ENCODE measurements at regions not wholly inside any gene's neighbourhood (a gene's known extent, or its start where the extent isn't known, plus 50 kb on each side); places are given as distances from the start of the nearest gene placed in this dataset.
"Not testable (repeated sequence)": the region's sequence is repeated elsewhere in the genome, so short reads cannot be mapped to it uniquely, and the experiment has no call there.

DNA sequence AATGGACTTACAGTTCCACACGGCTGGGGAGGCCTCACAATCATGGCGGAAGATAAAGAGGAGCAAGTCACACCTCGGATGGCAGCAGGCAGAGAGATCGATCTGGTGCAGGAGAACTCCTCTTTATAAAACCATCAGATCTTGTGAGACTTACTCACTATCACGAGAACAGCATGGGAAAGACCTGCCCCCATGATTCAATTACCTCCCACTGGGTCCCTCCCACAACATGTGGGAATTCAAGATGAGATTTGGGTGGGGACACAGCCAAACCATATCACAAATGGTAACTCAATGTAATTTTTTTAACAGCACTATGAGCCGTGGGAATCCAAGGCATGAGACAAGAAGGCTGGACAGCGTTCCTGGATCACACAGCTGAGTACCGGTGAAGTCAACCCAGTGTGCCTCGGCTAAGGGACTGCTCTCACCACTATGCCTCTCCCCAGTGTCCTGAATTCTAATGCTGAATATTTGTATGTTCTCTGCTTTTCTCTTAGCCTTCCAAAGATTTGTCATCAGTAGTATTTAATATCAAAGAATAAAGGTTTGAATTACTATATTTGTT, 84.3 kb downstream of the IRS2 start:
- not testable (repeated sequence) for DNase-seq

GRCh38 chr13:109700176-109700575, 86.2 kb downstream of the IRS2 start:
- peak; percentile 62 for DNase-seq

- no peak for DNase-seq
These were observed 86.7 kb downstream of the IRS2 start for GRCh38 chr13:109699628-109700071.

DNA sequence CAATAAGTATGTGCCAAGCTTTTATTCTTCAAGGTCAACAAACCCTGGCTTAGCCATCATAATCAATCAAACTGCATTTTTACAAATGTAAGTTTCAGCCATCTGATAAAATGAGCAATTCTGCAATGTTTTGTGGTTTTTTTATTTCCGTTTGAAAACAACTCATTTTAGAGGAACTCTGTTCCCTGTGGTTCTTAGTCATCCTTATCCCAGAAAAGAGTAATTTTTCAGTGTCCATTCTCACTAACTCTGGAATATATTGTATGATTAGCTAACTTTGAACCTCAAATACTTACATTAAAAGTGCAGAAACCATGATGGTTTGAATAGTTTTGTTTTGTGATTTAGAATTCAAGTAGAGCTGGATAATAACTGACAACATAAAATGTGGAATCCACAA, 87.6 kb downstream of the IRS2 start:
- peak; percentile 58 for DNase-seq

DNA sequence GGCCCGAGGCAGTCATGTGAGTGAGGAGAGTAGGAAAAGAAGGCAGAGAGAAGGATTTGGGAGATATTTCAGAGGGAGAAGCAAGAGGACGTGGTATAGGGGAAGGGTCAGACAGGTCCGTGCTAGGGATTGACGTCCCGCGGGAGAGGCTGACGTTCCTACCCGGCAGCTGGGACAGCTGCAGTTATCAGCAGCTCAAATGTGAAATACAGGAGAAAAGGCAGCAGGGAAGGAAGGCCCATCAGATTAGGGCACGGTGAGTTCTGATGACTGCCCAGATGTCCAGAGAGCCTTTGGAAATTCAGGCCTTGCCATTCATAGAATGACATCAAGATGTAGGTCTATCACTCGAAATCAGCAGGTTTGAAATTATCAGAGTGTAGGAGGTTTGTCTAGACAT, 88.4 kb downstream of the IRS2 start:
- DNase-seq: no peak

DNA sequence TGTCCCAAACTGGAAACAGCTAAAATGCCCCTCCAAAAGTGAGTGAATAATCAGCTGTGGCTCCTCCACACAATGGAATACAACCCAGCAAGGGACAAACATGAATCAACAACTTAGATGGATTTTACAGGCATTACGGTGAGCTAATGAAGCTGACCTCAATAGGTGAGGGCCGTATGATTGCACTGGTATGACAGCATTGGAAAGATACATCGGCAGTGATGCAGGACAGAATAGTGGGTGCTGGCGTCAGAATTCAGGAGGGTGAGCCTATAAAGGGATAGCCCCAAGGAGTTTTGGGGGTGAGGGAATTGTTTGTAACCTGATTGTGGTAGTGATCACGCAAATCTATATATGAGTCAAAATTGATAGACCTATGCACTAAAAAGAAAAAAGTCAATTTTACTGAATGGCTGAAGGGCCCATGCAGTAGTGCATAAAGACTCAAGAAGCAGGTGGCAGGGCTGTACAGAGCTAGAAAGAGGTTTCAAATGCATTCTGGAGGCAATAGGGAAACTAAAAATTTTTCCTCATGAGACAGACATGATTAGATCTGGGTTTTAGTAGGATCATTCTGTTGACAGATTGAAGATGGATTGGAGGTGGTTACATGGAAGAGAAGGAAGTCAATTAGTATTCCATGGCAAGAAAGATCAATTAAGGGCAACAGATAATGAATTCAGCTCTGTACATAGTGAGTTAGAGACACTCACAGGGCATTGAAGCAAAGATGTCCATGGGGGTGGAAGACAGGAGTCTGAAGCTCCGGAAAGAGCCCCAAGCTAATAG, 90.8 kb downstream of the IRS2 start:
- no peak for DNase-seq

- DNase-seq: no peak
These were observed 91.4 kb downstream of the IRS2 start for GRCh38 chr13:109694972-109695371.

GRCh38 chr13:109693213-109693612, 93.2 kb downstream of the IRS2 start:
- DNase-seq: no peak

DNA sequence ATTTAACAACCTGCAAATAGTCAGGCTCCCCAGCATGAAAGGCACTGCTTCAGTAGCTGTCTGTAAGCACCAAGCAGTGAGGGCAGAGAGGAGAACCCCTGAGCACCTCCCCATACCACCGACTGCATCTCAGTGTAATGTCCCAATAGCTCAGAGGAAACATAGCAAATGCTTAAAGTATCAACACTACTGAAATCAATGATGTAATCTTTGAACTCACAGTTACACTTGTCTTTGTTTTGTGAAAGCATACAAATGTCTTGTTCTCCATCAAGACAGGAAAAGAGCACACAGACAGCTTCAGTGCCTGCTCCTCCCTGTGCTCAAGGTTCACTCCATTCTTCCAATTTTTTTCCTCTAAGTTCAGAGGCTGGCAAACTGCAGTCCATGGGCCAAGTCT, 94.7 kb downstream of the IRS2 start:
- DNase-seq: no peak

GRCh38 chr13:109687559-109688448, 98.6 kb downstream of the IRS2 start:
- no peak for DNase-seq

DNA sequence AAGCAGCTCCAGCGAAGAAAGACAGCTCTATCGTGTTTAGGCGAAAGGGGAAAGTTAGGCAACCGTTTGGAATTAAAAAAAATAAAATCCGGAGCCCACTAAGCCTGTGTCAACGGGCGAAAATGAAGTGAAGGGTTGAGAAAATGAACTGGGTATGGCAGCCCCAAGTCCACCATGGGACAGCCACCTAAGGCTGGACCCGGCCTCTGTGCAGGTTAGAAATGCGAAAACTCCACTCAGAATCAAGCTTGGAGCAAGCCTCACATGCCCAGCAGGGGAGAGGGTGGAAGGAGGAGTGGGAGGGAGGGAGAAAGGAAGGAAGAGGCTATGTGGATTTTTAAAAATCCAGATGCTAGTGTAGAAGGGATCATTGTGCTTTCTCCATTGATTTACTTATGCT, 101.2 kb downstream of the IRS2 start:
- no peak for DNase-seq

DNA sequence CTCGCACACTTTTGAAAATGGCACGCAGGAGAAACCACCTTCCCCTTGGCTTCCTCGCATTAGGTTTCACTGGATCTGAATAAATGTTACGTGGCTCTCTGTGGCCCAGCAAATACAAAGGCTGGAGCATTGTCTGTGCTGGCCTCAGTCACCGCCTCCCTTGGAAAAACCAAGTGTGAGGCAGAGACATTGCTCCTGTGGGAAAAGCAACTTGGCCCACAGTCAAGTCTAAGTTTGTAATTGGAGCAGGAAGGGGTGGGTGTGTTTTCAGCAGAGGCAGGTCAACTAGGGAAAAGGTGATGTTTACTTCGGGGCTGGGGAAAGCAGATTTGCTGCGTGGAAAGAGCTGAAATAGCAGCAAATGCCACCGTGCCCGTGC, 101.6 kb downstream of the IRS2 start:
- DNase-seq: no peak

- DNase-seq: no peak
These were observed 102.1 kb downstream of the IRS2 start for GRCh38 chr13:109684084-109684823.

DNA sequence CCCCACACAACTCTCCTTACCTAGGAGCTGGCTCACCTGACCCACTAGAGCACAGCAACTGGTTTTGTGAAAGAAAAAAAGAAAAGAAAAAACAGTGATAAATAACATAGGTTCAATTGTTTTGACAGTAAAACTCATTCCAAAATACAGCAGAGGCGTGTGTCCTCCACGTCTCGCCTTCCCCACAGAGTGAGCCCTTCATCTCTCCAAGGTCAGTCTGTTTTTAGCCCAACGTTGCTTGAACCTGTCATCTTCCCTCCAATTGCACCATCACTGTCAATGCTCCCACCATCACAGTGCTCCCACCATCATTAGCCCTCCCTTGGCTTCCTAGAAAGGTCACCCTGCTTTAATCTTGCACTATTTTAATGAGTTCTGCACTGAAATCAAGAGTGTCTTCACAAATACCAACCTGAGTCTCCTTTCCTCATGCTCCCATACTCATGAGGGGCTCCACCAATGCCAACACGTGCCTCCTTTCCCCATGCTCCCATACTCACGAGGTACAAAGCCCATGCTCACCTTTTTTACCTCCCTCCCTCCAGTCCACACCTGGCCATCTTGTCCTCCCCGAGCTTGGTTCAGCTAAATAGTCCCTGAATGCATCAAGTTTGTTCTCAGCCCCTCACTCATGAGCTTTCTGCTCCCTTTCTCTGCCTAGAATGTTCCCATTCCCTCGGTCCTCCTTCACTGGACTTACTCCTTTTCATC, 103.7 kb downstream of the IRS2 start:
- no peak for DNase-seq

DNA sequence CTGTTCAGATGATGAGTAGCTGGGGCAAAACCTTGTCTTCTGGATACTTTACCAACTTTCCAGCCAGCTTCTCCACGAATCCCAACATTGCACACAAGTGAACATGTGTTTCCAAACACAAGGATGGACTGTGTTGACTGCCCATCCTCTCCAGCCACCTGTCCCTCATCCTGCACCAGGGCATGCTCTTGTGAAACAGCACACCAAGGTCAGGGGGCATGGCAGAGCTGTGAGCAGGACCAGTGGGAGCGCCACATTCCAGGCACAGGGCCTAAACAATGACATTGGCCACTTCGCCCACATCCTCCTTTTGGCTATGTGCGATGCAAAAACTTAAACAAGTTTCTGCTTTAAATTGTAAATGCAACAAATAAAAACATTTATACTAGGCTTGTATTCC, 105.5 kb downstream of the IRS2 start:
- no peak for DNase-seq

- no peak for DNase-seq
These were observed 106.1 kb downstream of the IRS2 start for GRCh38 chr13:109680288-109680687.

DNA sequence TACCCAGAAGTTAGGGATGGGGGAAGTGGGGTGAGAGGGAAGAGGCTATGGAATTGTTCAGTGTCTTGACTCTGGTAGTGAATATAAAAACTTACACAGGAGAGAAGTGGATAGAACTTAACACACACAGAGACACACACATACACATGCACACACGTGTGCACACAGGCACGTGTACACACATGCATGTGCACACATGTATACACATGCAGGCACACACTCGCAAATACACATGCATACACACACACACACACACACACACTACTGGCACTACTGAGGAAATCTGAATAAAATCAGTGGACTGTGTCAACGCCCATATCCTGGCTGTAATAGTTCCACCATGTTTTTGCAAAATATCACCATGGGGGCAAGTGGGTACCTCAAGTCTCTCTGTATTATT, 107.9 kb downstream of the IRS2 start:
- DNase-seq: no peak

- DNase-seq: no peak
These were observed 109.2 kb downstream of the IRS2 start for GRCh38 chr13:109677206-109677605.

DNA sequence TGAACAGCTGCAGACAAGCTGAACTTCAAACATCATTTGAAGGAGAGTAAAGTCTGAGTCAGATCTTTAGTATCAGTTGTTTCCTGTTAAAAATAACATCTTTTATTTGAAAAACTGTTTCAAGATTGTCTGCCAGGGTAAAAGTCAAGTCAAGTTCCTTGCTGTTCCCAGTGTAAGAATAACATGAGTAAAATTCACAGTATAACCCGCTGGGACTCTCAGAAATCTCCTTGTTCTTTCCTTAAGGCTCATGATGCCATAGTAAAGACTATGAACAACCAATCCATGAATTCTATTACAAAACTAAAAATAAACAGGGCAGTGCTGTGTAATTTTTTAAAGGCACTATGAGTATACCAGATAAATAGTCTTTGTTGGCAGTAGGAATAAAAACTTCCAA, 112.9 kb downstream of the IRS2 start:
- no peak for DNase-seq

DNA sequence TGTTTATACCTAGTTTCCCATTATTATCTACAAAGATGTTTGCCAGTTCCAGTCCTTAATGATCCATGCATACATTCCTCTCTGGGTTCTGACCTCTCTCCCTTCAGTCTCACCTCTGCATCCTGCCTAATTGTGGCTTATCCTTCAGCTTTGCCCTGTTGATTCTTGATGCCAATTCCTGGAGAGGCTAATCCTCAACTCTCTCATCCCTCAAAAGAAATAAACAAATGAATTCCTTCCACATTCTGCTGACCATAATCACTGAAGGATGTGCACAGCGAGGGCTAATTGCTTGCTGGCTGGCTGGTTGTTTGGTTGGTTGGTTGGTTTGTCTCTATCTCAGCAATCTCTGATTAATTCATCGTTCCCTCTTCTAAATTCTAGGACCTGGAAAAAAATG, 113.8 kb downstream of the IRS2 start:
- DNase-seq: peak; percentile 62

GRCh38 chr13:109671919-109672318, 114.5 kb downstream of the IRS2 start:
- no peak for DNase-seq

DNA sequence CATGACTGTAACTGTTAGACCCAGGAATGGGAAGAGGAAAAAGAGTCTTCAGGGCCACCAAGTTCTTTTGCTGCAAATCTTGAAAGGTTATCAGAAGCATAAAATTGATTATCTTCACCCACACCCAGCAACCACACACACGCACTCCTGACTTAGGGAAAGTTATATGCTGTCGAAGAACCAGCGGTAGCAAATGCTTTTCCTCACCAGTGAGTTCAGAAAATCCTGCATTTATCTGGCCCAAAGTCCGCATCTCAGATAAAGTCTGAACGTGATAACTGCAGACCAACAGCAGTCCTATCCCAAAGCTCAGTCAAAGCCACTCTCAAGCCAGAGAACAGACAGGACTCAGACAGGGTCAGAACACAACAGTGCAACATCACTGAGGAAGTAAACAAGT, 115.6 kb downstream of the IRS2 start:
- no peak for DNase-seq

Data from EL (cell line).